Aorta (tissue), 5 donors: ENCODE measurements at regions not wholly inside any gene's neighbourhood (a gene's known extent, or its start where the extent isn't known, plus 50 kb on each side); places are given as distances from the start of the nearest gene placed in this dataset.
A peak's percentile ranks its signal among the peaks of the same experiment; 100 is the strongest.
"Not testable (repeated sequence)": the region's sequence is repeated elsewhere in the genome, so short reads cannot be mapped to it uniquely, and the experiment has no call there.

Experiments
- ATAC-seq: fragments of 200-7000 bp; cut with Tn5 transposase; one replicate; pipeline ENCODE4 v1.9.1; 2022; ENCODE audit warnings: moderate library complexity; ENCODE audit not compliant: low FRiP score
- DNase-seq, 2 donors: peaks; one replicate each; pipeline ENCODE4 v3.0.0-alpha.2; 2020
- H3K27ac ChIP-seq, 2 donors: one replicate each; pipeline ENCODE4 v1.5.1; 2013; ENCODE audit warnings: low read length in 2 of 2, mild to moderate bottlenecking in 2 of 2, moderate library complexity in 2 of 2, control low read depth in 1 of 2, inconsistent platforms in 1 of 2, low read depth in 1 of 2
- H3K27me3 ChIP-seq, 2 donors: one replicate each; pipeline ENCODE4 v1.6.1; 2013; ENCODE audit warnings: control low read depth in 1 of 2, low read length in 1 of 2, mild to moderate bottlenecking in 1 of 2, moderate library complexity in 1 of 2; ENCODE audit not compliant: insufficient read depth in 2 of 2, control insufficient read depth in 1 of 2
- H3K36me3 ChIP-seq, 2 donors: one replicate each; pipeline ENCODE4 v1.6.1; 2013; ENCODE audit warnings: control low read depth in 1 of 2, low read length in 1 of 2, mild to moderate bottlenecking in 1 of 2; ENCODE audit not compliant: insufficient read depth in 2 of 2, control insufficient read depth in 1 of 2
- H3K4me1 ChIP-seq, 2 donors: one replicate each; pipeline ENCODE4 v1.6.1; 2013; ENCODE audit warnings: low read length in 2 of 2, control low read depth in 1 of 2, mild to moderate bottlenecking in 1 of 2, moderate library complexity in 1 of 2; ENCODE audit not compliant: insufficient read depth in 2 of 2, control insufficient read depth in 1 of 2
- H3K4me3 ChIP-seq, 2 donors: one replicate each; pipeline ENCODE4 v1.5.1; 2013; ENCODE audit warnings: low read length in 2 of 2, control low read depth in 1 of 2, mild to moderate bottlenecking in 1 of 2
- H3K9me3 ChIP-seq: one replicate; pipeline ENCODE4 v1.6.1; 2013; ENCODE audit warnings: mild to moderate bottlenecking, low read length; ENCODE audit not compliant: control insufficient read depth
- WGBS, 2 donors: extraction: QIAGEN DNeasy Blood & Tissue Kit; methylation state at CpG; one replicate each; pipeline ENCODE4 v1.1.7; 2013; 5-methylcytosine and 5-hydroxymethylcytosine counted together
- intact Hi-C, 2 donors: fragments of 100-400 bp; cut with DNase I; formaldehyde crosslinking; loops; one replicate each; pipeline versions ENCODE4 v1.14.2 to v1.15.0; 2022
- donor health status: healthy with polysubstance abuse.
- donor health status: Bipolar disorder and iron deficiency.
- donor health status: DM: no; HTN: no; CAD: no.
- donor health status: DM: no; HTN: no; CAD: no.
- donor health status: DM: yes; HTN: yes; CAD: no.

GRCh38 chr6:86872810-86873209 is 64.5 kb upstream of the HTR1E start:
- H3K9me3 ChIP-seq, H3K27ac ChIP-seq, H3K4me3 ChIP-seq, intact Hi-C loops, ATAC-seq, H3K36me3 ChIP-seq, H3K4me1 ChIP-seq, H3K27me3 ChIP-seq, DNase-seq: not testable (repeated sequence)
- 94% methylated on average over 16 of the region's 16 CpGs for WGBS, 2 donors

DNA sequence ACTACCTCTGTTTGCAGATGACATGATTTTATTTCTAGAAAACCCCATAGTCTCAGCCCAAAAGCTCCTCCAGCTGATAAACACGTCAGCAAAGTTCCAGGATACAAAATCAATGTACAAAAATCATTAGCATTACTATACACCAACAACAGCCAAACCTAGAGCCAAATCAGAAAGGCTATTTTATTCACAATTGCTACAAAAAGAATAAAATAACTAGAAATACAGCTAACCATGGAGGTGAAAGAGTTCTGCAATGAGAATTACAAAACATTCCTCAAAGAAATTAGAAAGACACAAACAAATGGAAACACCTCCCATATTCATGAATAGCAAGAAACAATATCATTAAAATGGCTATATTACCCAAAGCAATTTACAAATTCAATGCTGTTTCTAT is 65.6 kb upstream of the HTR1E start:
- Histone ChIP-seq H3K4me3 (no peak overlapping the region), H3K4me1 (no peaks in the 10 kb centered on the region), H3K9me3 (peaks cover 6% of the 10 kb centered on the region), H3K27me3 (no peaks in the 10 kb centered on the region), H3K36me3 (no peaks in the 10 kb centered on the region), H3K27ac (no peak overlapping the region)
- DNase-seq = no peak
- intact Hi-C loops = no loop called here
- no peak for ATAC-seq
- 44 to 53% methylated on average over 1 of the region's 1 CpG for WGBS, 2 donors

GRCh38 chr6:86869500-86869899 is 67.8 kb upstream of the HTR1E start:
- H3K27me3 ChIP-seq = no peaks in the 10 kb centered on the region
- no peak overlapping the region for H3K27ac ChIP-seq
- H3K4me3 ChIP-seq = no peak overlapping the region
- intact Hi-C loops = no loop called here
- ATAC-seq (no peak), DNase-seq (no peak)
- no peaks in the 10 kb centered on the region for H3K36me3 ChIP-seq
- H3K4me1 ChIP-seq = no peaks in the 10 kb centered on the region
- WGBS, 2 donors = 80 to 92% methylated on average over 1 of the region's 1 CpG
- peaks cover 6% of the 10 kb centered on the region for H3K9me3 ChIP-seq

DNA sequence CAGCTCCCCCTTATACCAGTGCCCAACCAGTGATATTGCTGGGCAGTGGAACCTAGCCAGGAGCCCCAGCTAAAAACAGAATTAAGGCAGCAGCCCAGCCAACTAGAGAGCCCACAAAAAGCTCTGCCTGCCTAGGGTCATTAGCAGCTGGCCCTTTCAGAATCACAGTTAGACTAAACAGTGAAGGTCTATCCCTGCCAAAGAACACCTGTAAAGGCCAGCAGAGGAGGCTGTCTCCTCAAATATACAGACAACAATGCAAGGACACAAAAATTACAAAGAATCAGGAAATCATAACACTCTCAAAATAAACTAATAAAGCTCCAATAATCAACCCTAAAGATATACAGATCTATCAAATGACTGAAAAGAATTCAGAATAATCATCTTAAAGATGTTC is 77.8 kb upstream of the HTR1E start:
- Histone ChIP-seq H3K27me3 (no peaks in the 10 kb centered on the region), H3K4me3 (no peak overlapping the region), H3K36me3 (no peaks in the 10 kb centered on the region), H3K4me1 (no peaks in the 10 kb centered on the region), H3K27ac (no peak overlapping the region), H3K9me3 (no peaks in the 10 kb centered on the region)
- intact Hi-C loops = loop anchor here (5.0 to 10.0 kb wide), 2 partner anchors 935 to 937 kb away; no protein-coding TSS in a partner anchor
- DNase-seq (no peak), ATAC-seq (no peak)

GRCh38 chr6:86858970-86859369 is 78.4 kb upstream of the HTR1E start:
- no peaks in the 10 kb centered on the region for H3K27me3 ChIP-seq
- no peaks in the 10 kb centered on the region for H3K9me3 ChIP-seq
- no peak overlapping the region for H3K4me3 ChIP-seq
- intact Hi-C loops = loop anchor here (5.0 to 10.0 kb wide), 2 partner anchors 934 to 937 kb away; no protein-coding TSS in a partner anchor
- ATAC-seq (peak; percentile 46), DNase-seq (peak in 1 of 2 donors; percentile 40)
- no peaks in the 10 kb centered on the region for H3K36me3 ChIP-seq
- H3K27ac ChIP-seq = no peak overlapping the region
- WGBS, 2 donors = 72 to 77% methylated on average over 3 of the region's 3 CpGs
- no peaks in the 10 kb centered on the region for H3K4me1 ChIP-seq

DNA sequence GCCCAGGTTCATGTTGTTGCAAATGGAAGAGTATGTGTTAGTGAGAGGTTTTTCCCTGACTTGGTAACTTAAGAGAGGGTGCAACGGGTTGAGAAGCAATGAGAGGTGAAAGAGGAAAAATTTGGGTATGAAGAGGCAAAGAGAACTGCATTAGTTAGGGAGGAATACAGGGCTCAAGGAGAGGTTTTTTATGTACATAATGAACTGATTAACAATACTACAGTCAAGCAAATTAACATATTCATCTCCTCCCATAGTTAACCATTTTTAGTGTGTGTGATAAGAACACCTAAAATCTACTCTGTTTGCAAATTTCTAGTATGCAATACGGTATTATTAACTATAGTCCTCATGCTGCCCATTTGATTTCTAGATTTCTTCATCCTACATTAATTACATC is 79.5 kb upstream of the HTR1E start:
- 49 to 53% methylated on average over 2 of the region's 2 CpGs for WGBS, 2 donors
- no peaks in the 10 kb centered on the region for H3K9me3 ChIP-seq
- no peaks in the 10 kb centered on the region for H3K4me1 ChIP-seq
- no peak overlapping the region for H3K27ac ChIP-seq
- DNase-seq (no peak), ATAC-seq (no peak)
- no peaks in the 10 kb centered on the region for H3K27me3 ChIP-seq
- H3K36me3 ChIP-seq = no peaks in the 10 kb centered on the region
- H3K4me3 ChIP-seq = no peak overlapping the region
- intact Hi-C loops = loop anchor here (5.0 to 10.0 kb wide), 2 partner anchors 933 to 935 kb away; no protein-coding TSS in a partner anchor

GRCh38 chr6:86856937-86857563 is 80.3 kb upstream of the HTR1E start:
- intact Hi-C loops = loop anchor here (5.0 to 10.0 kb wide), 2 partner anchors 932 to 935 kb away; no protein-coding TSS in a partner anchor
- DNase-seq (no peak), ATAC-seq (no peak)
- Histone ChIP-seq H3K36me3 (no peaks in the 10 kb centered on the region), H3K27me3 (no peaks in the 10 kb centered on the region), H3K4me1 (no peaks in the 10 kb centered on the region), H3K27ac (no peak overlapping the region), H3K9me3 (no peaks in the 10 kb centered on the region), H3K4me3 (no peak overlapping the region)
- WGBS, 2 donors = 18 to 19% methylated on average over 3 of the region's 3 CpGs

DNA sequence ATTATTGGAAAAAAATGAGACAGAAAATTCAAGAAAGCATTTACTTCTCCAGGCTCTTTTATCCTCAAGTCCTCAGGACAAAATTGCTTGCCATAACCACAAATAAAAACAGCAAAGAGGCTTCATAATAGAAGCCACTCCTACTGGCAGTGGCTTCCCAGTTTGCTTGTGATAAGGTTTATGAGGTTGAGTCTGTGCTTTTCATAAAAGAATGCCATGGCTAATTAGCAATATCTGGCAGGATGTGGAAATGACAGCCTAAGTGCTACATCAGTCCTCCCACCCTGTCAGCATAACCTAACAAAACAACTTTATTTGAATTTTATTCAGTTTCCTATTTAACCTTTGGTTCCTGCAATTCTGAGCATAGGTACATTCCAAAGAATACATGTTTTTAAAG is 80.9 kb upstream of the HTR1E start:
- no peaks in the 10 kb centered on the region for H3K4me1 ChIP-seq
- no peak overlapping the region for H3K4me3 ChIP-seq
- no peak overlapping the region for H3K27ac ChIP-seq
- DNase-seq (no peak), ATAC-seq (no peak)
- no peaks in the 10 kb centered on the region for H3K9me3 ChIP-seq
- H3K27me3 ChIP-seq = no peaks in the 10 kb centered on the region
- intact Hi-C loops = loop anchor here (5.0 to 10.0 kb wide), 2 partner anchors 932 to 934 kb away; no protein-coding TSS in a partner anchor
- H3K36me3 ChIP-seq = no peaks in the 10 kb centered on the region

DNA sequence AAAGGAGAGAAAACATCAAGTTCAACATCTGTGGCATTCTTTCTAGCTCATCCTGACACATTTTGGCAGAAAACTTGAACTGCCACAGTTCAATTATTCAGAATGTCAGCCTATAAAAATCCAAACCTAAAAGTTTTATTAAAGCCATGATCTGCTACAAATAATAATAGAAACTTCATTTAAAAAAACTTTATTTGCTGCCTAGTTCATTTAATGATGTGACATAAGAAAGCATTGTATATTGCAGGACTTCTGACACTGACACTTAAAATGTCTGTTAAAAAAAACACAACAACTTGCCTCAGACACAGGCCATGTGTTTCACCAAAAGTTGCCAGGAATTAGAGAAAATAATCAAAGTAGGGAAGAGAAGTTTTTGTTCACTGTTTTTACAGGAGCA is 88.3 kb upstream of the HTR1E start:
- ATAC-seq (no peak), DNase-seq (no peak)
- Histone ChIP-seq H3K4me3 (no peak overlapping the region), H3K27ac (no peak overlapping the region), H3K9me3 (no peaks in the 10 kb centered on the region), H3K27me3 (no peaks in the 10 kb centered on the region), H3K4me1 (no peaks in the 10 kb centered on the region), H3K36me3 (no peaks in the 10 kb centered on the region)
- intact Hi-C loops = no loop called here
